GM12874 (cell line): ENCODE measurements at regions not wholly inside any gene's neighbourhood (a gene's known extent, or its start where the extent isn't known, plus 50 kb on each side); places are given as distances from the start of the nearest gene placed in this dataset.

ENCODE experiments used
- TF ChIP-seq, protein P1 (sequence below): IDR thresholded peaks from 2 replicates; pipeline ENCODE4 v1.5.1; 2011; ENCODE audit warnings: low read depth, mild to moderate bottlenecking, control low read depth, low read length, moderate library complexity; ENCODE audit not compliant: insufficient read depth

DNA sequence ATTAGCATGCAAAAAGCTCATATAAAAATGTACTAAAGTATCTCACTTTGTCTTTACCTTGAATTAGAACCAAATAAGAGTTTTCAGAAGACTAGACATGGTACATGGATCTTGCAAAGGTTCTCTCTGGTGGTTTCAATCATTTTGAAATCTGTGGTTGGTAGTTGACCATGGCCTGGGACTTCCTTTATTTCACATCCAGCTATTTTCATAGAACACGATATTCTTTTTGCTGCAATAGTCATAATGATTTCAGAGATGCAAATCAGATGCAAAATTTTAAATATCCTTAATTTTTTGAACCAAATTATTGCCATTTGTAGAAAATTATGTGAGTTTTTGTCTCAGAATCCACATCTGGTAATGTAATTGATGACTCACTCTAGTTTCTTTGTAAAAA, 375.1 kb upstream of the ZP4 start:
- TF ChIP-seq, protein P1, sequence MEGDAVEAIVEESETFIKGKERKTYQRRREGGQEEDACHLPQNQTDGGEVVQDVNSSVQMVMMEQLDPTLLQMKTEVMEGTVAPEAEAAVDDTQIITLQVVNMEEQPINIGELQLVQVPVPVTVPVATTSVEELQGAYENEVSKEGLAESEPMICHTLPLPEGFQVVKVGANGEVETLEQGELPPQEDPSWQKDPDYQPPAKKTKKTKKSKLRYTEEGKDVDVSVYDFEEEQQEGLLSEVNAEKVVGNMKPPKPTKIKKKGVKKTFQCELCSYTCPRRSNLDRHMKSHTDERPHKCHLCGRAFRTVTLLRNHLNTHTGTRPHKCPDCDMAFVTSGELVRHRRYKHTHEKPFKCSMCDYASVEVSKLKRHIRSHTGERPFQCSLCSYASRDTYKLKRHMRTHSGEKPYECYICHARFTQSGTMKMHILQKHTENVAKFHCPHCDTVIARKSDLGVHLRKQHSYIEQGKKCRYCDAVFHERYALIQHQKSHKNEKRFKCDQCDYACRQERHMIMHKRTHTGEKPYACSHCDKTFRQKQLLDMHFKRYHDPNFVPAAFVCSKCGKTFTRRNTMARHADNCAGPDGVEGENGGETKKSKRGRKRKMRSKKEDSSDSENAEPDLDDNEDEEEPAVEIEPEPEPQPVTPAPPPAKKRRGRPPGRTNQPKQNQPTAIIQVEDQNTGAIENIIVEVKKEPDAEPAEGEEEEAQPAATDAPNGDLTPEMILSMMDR: no peak

DNA sequence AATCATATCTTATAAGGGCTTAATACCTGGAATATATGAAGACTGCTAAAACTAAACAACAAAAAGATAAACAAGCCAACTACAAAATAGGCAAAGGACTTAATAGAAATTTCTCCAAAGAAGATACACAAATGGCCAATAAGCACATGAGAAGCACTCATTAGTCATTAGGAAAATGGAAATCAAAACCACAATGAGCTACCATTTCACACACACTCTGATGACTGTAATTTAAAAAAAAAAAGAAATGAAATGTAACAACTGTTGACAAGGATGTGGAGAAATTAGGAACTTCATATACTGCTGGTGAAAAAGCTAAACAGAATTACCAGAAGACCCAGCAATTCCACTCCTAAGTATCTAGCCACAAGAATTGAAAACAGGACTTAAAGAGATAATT, 374.2 kb upstream of the ZP4 start:
- TF ChIP-seq, protein P1: no peak

DNA sequence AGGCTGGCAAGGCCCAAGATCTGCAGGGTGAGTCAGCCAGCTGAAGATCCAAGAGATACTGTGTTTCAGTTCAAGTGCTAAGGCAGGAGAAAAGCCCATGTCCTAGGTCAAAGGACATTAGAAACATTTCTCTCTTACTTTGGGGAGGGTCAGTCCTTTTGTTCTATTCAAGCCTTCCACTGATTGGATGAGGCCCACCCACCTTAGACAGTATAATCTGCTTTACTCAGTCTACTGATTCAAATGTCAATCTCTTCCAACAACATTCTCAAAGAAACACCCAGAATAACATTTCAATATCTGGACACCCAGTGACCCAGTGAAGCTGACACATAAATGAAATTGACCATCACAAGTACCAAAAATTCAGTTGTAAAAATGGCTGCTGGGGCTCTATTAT, 367.8 kb upstream of the ZP4 start:
- TF ChIP-seq, protein P1: no peak

DNA sequence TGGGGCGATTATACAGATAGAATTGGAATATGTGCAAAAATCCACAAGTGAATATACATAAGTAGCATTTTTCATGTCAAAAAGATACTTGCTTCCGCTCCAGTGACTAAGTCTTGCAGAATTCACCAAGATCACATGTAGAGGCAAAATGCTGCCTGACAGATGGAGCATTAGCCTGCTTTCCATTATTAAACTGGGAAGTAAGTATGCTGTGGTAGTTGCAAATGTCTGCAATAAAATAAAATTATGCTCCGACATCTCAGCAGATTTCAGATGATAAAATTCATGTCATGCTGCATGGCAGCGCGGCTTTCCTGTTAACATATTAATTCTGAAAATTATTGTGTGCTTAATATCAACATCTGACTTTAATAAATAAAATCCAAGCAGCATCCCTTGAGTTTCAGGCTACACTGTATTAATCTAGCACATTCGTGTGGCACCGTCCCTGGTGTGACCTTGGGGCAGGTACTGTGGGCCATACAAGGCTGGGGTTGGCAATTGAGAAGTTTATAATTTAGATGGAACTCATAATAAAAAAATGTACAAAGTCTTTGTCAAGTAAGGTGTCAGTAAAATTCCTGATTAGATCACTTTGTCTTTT, 366.4 kb upstream of the ZP4 start:
- TF ChIP-seq, protein P1: no peak

DNA sequence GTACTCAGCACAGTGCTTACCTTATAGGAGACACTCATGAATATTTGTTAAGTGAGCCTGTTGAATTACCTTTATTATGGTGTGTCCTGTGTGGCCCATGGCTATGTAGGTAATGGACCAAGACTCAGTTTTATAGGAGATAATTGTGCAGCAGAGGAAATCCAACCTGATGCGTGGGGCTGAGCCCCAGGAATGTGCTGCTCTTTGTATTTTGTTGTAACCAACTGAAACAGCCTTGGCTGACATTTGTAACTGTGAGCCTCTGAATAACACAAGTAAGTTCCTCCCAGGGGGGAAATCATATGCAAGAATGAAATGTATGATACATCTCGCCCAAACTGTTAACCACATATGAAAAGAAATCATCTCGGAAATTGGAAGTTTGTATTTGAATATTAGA, 364.2 kb upstream of the ZP4 start:
- TF ChIP-seq, protein P1: no peak

DNA sequence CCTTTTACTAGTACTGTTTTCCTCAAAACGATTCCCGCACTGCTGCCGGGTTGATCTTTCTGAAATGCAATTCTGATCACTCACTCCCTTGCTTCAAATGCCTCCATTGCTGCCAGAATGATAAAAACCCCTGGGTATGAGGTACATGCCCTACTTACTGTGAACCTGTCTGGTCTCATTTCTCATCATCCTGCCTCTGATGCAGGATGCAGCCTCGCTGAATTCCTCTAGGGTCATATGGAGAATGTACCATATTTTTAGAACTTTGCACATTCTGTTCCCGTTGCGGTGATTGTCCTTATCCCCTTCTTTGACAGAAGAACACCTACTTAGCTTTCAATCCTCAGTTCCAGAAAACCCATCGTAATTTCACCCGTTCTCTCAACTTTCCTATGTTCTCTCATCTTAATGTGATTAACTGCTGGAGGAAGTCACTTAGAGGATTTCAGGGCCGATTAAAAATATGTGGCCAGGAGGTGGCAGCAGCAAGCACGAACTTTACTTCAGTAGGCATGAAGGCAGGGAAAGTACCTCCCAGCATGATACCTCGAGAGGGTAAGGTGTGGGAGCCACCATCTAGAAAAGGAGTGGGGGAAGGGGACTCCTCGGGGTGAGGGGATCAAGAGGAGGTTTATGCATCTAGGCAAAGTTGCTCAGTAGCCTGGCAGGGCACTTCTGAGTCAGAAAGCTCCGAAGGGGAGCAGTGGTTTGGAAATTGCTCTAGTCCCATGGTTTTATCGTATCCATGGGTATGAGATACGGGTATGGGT, 361.5 kb upstream of the ZP4 start:
- TF ChIP-seq, protein P1: peak; percentile 36; the same call in 1 of the 2 replicates

DNA sequence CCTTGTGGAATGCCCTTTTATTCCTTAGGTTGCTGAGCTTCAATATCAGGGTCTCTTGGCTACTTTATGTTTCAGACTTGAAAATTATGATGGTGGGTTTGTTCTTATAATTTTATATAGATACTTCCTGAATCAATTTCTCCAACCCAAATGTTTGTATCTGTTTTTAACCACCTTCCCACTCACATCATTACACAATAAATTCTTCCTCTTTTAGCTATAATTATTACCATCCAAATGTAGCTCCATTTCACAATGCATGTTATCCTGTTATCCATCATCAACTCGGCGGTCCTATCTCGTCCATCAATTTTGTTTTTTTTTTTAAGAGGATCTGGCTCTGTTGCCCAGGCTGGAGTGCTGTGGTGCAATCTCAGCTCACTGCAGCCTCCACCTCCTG, 357.6 kb upstream of the ZP4 start:
- TF ChIP-seq, protein P1: no peak
